SK-N-SH treated with all-trans-retinoic acid at 6 μM for 48 hours (cell line): ENCODE measurements at regions not wholly inside any gene's neighbourhood (a gene's known extent, or its start where the extent isn't known, plus 50 kb on each side); places are given as distances from the start of the nearest gene placed in this dataset.

Experiments used
- ATAC-seq: fragments of 200-7000 bp; cut with Tn5 transposase; 3 replicates; pipeline ENCODE4 v1.9.1; 2020; ENCODE audit warnings: mild to moderate bottlenecking, moderate library complexity
- BACH2 ChIP-seq: fragments of 250-450 bp; sonication (Bioruptor Pico); IDR thresholded peaks from 2 replicates; pipeline ENCODE4 v1.9.0; 2021; ENCODE audit warnings: mild to moderate bottlenecking, borderline replicate concordance
- CSDC2 ChIP-seq: fragments of 250-450 bp; sonication (Bioruptor Pico); IDR thresholded peaks from 2 replicates; pipeline ENCODE4 v1.5.0; 2020; ENCODE audit warnings: mild to moderate bottlenecking, moderate library complexity
- ESRRG ChIP-seq: fragments of 250-450 bp; sonication (Bioruptor Pico); IDR thresholded peaks from 2 replicates; pipeline ENCODE4 v1.6.1; 2021; ENCODE audit warnings: mild to moderate bottlenecking
- GLIS3 ChIP-seq: fragments of 250-450 bp; sonication (Bioruptor Pico); IDR thresholded peaks from 2 replicates; pipeline ENCODE4 v1.5.0; 2020; ENCODE audit warnings: mild to moderate bottlenecking, moderate library complexity
- ISL1 ChIP-seq: fragments of 250-450 bp; sonication (Bioruptor Pico); IDR thresholded peaks from 2 replicates; pipeline ENCODE4 v2.1.2; 2022; ENCODE audit warnings: mild to moderate bottlenecking, moderate library complexity
- OSR1 ChIP-seq: fragments of 250-450 bp; sonication (Bioruptor Pico); IDR thresholded peaks from 2 replicates; pipeline ENCODE4 v1.8.0; 2022; ENCODE audit warnings: moderate library complexity, mild to moderate bottlenecking, inconsistent platforms
- PPARA ChIP-seq: fragments of 250-450 bp; sonication (Bioruptor Pico); IDR thresholded peaks from 2 replicates; pipeline ENCODE4 v1.5.0; 2020; ENCODE audit warnings: mild to moderate bottlenecking, borderline replicate concordance
- SNAI2 ChIP-seq: fragments of 250-450 bp; sonication (Bioruptor Pico); IDR thresholded peaks from 2 replicates; pipeline ENCODE4 v1.5.0; 2020; ENCODE audit warnings: mild to moderate bottlenecking, moderate library complexity
- TCF4 ChIP-seq: fragments of 250-450 bp; sonication (Bioruptor Pico); IDR thresholded peaks from 2 replicates; pipeline ENCODE4 v1.8.0; 2021; ENCODE audit warnings: mild to moderate bottlenecking, moderate library complexity, borderline replicate concordance
- TOX ChIP-seq: fragments of 250-450 bp; sonication (Bioruptor Pico); IDR thresholded peaks from 2 replicates; pipeline ENCODE4 v1.8.0; 2021; ENCODE audit warnings: mild to moderate bottlenecking, moderate library complexity, borderline replicate concordance
- ZC3H10 ChIP-seq: fragments of 250-450 bp; sonication (Bioruptor Pico); IDR thresholded peaks from 2 replicates; pipeline ENCODE4 v1.5.1; 2021; ENCODE audit warnings: mild to moderate bottlenecking, moderate library complexity
- ZFP3 ChIP-seq: fragments of 250-450 bp; sonication (Bioruptor Pico); IDR thresholded peaks from 2 replicates; pipeline ENCODE4 v1.5.0; 2020; ENCODE audit warnings: mild to moderate bottlenecking, moderate library complexity
- ZFP30 ChIP-seq: fragments of 450-650 bp; formaldehyde crosslinking; IDR thresholded peaks from 2 replicates; pipeline ENCODE4 v1.5.0; 2022; ENCODE audit warnings: mild to moderate bottlenecking, moderate library complexity
- ZNF70 ChIP-seq: fragments of 450-650 bp; formaldehyde crosslinking; IDR thresholded peaks from 2 replicates; pipeline ENCODE4 v1.5.0; 2020; ENCODE audit warnings: mild to moderate bottlenecking, moderate library complexity
- ZNF8 ChIP-seq: fragments of 450-650 bp; formaldehyde crosslinking; IDR thresholded peaks from 2 replicates; pipeline ENCODE4 v1.5.0; 2020; ENCODE audit warnings: mild to moderate bottlenecking, moderate library complexity
- TF ChIP-seq, protein P1 (sequence below): fragments of 250-450 bp; sonication (Bioruptor Pico); IDR thresholded peaks from 2 replicates; pipeline ENCODE4 v1.5.1; 2021; ENCODE audit warnings: mild to moderate bottlenecking, moderate library complexity
- TF ChIP-seq, protein P2 (sequence below): fragments of 250-450 bp; sonication (Bioruptor Pico); IDR thresholded peaks from 2 replicates; pipeline ENCODE4 v1.5.1; 2020; ENCODE audit warnings: low read depth, mild to moderate bottlenecking, moderate library complexity
- TF ChIP-seq, protein P3 (sequence below): fragments of 250-450 bp; sonication (Bioruptor Pico); IDR thresholded peaks from 2 replicates; pipeline ENCODE4 v1.8.0; 2020; ENCODE audit warnings: mild to moderate bottlenecking, moderate library complexity, borderline replicate concordance
- TF ChIP-seq, protein P4 (sequence below): fragments of 250-450 bp; sonication (Bioruptor Pico); IDR thresholded peaks from 2 replicates; pipeline ENCODE4 v1.5.0; 2020; ENCODE audit warnings: mild to moderate bottlenecking, moderate library complexity

DNA sequence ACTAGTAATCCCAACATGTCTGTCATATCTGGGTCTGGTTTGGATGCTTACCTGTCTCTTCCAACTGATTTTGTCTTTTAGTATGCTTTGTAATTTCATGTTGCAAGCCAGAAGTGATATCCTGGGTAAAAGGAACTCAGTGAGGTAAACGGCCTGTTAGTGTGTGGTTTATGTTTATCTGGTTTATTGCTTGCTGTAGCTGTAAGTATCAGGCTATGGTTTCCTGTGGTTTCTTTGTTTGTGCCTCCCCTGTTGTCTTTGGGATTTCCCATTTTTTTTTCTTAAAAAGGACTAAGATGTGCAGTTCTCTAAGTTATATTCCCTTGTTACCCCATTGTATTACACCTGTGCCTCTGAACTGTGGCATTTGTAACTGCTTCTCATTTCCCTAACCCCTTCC lies 323.5 kb upstream of the POM121L12 start:
- ATAC-seq: no peak
- TF ChIP-seq TCF4 (CRISPR knock-in tag) (no peak), ESRRG (CRISPR knock-in tag) (no peak), CSDC2 (CRISPR knock-in tag) (no peak), ZFP3 (CRISPR knock-in tag) (no peak), PPARA (CRISPR knock-in tag) (no peak), SNAI2 (CRISPR knock-in tag) (no peak), ZNF70 (CRISPR knock-in tag) (no peak), GLIS3 (CRISPR knock-in tag) (no peak), ZFP30 (CRISPR knock-in tag) (no peak), BACH2 (CRISPR knock-in tag) (no peak)
- TF ChIP-seq, protein P1, sequence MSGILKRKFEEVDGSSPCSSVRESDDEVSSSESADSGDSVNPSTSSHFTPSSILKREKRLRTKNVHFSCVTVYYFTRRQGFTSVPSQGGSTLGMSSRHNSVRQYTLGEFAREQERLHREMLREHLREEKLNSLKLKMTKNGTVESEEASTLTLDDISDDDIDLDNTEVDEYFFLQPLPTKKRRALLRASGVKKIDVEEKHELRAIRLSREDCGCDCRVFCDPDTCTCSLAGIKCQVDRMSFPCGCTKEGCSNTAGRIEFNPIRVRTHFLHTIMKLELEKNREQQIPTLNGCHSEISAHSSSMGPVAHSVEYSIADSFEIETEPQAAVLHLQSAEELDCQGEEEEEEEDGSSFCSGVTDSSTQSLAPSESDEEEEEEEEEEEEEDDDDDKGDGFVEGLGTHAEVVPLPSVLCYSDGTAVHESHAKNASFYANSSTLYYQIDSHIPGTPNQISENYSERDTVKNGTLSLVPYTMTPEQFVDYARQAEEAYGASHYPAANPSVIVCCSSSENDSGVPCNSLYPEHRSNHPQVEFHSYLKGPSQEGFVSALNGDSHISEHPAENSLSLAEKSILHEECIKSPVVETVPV (CRISPR knock-in tag): no peak
- TF ChIP-seq, protein P2, sequence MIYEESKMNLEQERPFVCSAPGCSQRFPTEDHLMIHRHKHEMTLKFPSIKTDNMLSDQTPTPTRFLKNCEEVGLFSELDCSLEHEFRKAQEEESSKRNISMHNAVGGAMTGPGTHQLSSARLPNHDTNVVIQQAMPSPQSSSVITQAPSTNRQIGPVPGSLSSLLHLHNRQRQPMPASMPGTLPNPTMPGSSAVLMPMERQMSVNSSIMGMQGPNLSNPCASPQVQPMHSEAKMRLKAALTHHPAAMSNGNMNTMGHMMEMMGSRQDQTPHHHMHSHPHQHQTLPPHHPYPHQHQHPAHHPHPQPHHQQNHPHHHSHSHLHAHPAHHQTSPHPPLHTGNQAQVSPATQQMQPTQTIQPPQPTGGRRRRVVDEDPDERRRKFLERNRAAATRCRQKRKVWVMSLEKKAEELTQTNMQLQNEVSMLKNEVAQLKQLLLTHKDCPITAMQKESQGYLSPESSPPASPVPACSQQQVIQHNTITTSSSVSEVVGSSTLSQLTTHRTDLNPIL: no peak

DNA sequence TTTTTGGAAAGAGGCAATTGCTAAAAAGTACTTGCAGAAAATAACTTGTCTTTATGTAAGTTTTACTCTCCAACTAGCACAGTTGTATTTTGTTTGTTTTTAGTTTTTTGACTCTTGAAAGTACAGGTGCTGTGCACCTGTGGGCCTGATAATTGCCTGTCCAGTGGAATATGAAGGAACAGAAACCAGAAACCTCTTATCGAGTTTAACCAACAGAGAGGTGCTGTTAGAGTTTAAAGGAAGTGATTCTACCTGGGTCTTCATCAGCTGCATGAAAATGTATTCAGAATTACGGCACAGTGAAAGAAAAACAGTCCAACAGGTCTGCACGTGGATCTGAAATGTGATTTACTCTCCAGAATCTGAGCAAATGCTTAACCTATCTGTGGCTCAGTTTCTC lies 326.6 kb upstream of the POM121L12 start:
- TF ChIP-seq PPARA (CRISPR knock-in tag) (no peak), CSDC2 (CRISPR knock-in tag) (no peak), BACH2 (CRISPR knock-in tag) (no peak), ISL1 (CRISPR knock-in tag) (no peak), ZC3H10 (CRISPR knock-in tag) (no peak), TOX (no peak)
- TF ChIP-seq, protein P3, sequence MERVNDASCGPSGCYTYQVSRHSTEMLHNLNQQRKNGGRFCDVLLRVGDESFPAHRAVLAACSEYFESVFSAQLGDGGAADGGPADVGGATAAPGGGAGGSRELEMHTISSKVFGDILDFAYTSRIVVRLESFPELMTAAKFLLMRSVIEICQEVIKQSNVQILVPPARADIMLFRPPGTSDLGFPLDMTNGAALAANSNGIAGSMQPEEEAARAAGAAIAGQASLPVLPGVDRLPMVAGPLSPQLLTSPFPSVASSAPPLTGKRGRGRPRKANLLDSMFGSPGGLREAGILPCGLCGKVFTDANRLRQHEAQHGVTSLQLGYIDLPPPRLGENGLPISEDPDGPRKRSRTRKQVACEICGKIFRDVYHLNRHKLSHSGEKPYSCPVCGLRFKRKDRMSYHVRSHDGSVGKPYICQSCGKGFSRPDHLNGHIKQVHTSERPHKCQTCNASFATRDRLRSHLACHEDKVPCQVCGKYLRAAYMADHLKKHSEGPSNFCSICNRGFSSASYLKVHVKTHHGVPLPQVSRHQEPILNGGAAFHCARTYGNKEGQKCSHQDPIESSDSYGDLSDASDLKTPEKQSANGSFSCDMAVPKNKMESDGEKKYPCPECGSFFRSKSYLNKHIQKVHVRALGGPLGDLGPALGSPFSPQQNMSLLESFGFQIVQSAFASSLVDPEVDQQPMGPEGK (CRISPR knock-in tag): no peak
- ATAC-seq: no peak

DNA sequence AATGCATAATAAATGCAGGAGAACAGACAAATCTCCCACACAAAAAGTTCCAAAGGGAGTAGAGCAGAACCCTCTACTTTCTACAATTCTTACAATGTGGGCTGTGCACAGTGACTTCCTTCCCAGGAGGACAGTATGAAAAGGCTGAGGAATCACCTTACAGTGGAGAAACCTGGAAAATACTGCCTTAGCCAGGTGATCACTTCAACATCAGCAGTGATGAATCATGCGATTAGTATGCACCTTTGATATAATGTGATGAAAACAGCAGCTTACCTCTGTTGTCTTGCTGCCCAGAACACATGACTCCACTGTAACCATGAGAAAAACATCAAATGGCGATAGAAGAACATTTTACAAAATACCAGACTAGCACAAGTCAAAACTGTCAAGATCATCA lies 329.7 kb upstream of the POM121L12 start:
- TF ChIP-seq, protein P4, sequence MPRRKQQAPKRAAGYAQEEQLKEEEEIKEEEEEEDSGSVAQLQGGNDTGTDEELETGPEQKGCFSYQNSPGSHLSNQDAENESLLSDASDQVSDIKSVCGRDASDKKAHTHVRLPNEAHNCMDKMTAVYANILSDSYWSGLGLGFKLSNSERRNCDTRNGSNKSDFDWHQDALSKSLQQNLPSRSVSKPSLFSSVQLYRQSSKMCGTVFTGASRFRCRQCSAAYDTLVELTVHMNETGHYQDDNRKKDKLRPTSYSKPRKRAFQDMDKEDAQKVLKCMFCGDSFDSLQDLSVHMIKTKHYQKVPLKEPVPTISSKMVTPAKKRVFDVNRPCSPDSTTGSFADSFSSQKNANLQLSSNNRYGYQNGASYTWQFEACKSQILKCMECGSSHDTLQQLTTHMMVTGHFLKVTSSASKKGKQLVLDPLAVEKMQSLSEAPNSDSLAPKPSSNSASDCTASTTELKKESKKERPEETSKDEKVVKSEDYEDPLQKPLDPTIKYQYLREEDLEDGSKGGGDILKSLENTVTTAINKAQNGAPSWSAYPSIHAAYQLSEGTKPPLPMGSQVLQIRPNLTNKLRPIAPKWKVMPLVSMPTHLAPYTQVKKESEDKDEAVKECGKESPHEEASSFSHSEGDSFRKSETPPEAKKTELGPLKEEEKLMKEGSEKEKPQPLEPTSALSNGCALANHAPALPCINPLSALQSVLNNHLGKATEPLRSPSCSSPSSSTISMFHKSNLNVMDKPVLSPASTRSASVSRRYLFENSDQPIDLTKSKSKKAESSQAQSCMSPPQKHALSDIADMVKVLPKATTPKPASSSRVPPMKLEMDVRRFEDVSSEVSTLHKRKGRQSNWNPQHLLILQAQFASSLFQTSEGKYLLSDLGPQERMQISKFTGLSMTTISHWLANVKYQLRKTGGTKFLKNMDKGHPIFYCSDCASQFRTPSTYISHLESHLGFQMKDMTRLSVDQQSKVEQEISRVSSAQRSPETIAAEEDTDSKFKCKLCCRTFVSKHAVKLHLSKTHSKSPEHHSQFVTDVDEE (CRISPR knock-in tag): no peak
- TF ChIP-seq ZFP3 (CRISPR knock-in tag) (no peak), ZNF8 (CRISPR knock-in tag) (no peak), OSR1 (CRISPR knock-in tag) (no peak), BACH2 (CRISPR knock-in tag) (no peak), PPARA (CRISPR knock-in tag) (no peak), ZFP30 (CRISPR knock-in tag) (no peak), ISL1 (CRISPR knock-in tag) (no peak)
- TF ChIP-seq, protein P3 (CRISPR knock-in tag): no peak
- no peak for ATAC-seq

DNA sequence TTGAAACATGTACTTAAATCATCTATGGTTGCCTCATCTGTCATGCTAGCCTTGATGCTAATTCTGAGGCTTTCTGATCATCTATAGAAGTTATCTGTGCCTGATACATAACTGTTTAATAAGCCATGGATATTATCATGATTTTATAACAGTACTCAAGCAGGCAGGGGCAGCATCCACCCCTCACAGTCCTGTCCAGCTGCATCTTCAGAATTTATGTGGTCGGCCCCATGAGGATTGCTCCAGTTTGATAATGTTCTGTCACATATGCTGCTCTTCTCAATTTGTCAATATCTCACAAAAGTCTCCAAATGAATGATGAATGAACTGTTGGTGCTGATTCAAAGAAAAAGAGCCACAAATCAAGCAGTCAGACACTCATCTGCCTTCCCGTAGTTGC lies 335.1 kb upstream of the POM121L12 start:
- ATAC-seq: no peak
- TF ChIP-seq, protein P1 (CRISPR knock-in tag): no peak
- TF ChIP-seq TOX: no peak
- TF ChIP-seq, all 23 proteins: peak for 0
